Neural cell (in vitro differentiated cells): ENCODE measurements at regions not wholly inside any gene's neighbourhood (a gene's known extent, or its start where the extent isn't known, plus 50 kb on each side); places are given as distances from the start of the nearest gene placed in this dataset.

Source experiments
- H2AFZ ChIP-seq: fragments of 200-600, 300-800 bp; sonication (generic), shearing (Covaris generic); 2 replicates; pipeline ENCODE4 v1.6.0; 2014; ENCODE audit warnings: low read depth, mild to moderate bottlenecking, antibody characterized with exemption, low read length, moderate library complexity
- H3F3A ChIP-seq: fragments of 200-600 bp; shearing (Covaris generic); 2 replicates; pipeline ENCODE4 v1.6.1; 2016; ENCODE audit warnings: mild to moderate bottlenecking, moderate library complexity, mixed read lengths, antibody characterized with exemption, low read length; ENCODE audit not compliant: insufficient read depth, poor library complexity, severe bottlenecking
- H3K27ac ChIP-seq: fragments of 200-600, 300-800 bp; sonication (generic), shearing (Covaris generic); 2 replicates; pipeline ENCODE4 v1.5.1; 2014; ENCODE audit warnings: mild to moderate bottlenecking, low read length, moderate library complexity
- H3K27me3 ChIP-seq: fragments of 300-800, 200-600 bp; sonication (generic), shearing (Covaris generic); 2 replicates; pipeline ENCODE4 v1.6.0; 2014; ENCODE audit warnings: mild to moderate bottlenecking, low read depth, low read length, moderate library complexity; ENCODE audit not compliant: insufficient read depth
- H3K36me3 ChIP-seq: fragments of 300-800, 200-600 bp; sonication (generic), shearing (Covaris generic); 2 replicates; pipeline ENCODE4 v1.5.1; 2014; ENCODE audit warnings: mild to moderate bottlenecking, antibody characterized with exemption, low read length, moderate library complexity; ENCODE audit not compliant: insufficient read depth
- H3K4me2 ChIP-seq: fragments of 300-800, 200-600 bp; sonication (generic), shearing (Covaris generic); 2 replicates; pipeline ENCODE4 v1.6.0; 2014; ENCODE audit warnings: mild to moderate bottlenecking, low read length
- H3K4me3 ChIP-seq: fragments of 300-800, 200-600 bp; sonication (generic), shearing (Covaris generic); 2 replicates; pipeline ENCODE4 v1.5.1; 2014; ENCODE audit warnings: mild to moderate bottlenecking, low read length, moderate library complexity
- H3K79me2 ChIP-seq: fragments of 200-600 bp; shearing (Covaris generic); replicated peaks from 2 replicates; pipeline ENCODE4 v1.6.0; 2014; ENCODE audit warnings: mild to moderate bottlenecking, low read length, moderate library complexity; ENCODE audit not compliant: insufficient read depth
- H3K9ac ChIP-seq: fragments of 300-800, 200-600 bp; sonication (generic), shearing (Covaris generic); 2 replicates; pipeline ENCODE4 v1.6.1; 2016; ENCODE audit warnings: mild to moderate bottlenecking, low read length, mixed read lengths
- H3K9me2 ChIP-seq: fragments of 200-600 bp; shearing (Covaris generic); 2 replicates; pipeline ENCODE4 v1.6.1; 2016; ENCODE audit warnings: mild to moderate bottlenecking, low read length, mixed read lengths; ENCODE audit not compliant: insufficient read depth
- H3K9me3 ChIP-seq: fragments of 200-600, 300-800 bp; sonication (generic), shearing (Covaris generic); 2 replicates; pipeline ENCODE4 v1.6.1; 2016; ENCODE audit warnings: mild to moderate bottlenecking, mixed run types, low read length, moderate library complexity, mixed read lengths
- H4K20me1 ChIP-seq: fragments of 200-600 bp; shearing (Covaris generic); 2 replicates; pipeline ENCODE4 v1.6.1; 2016; ENCODE audit warnings: mild to moderate bottlenecking, mixed run types; ENCODE audit not compliant: insufficient read depth
- CTCF ChIP-seq: fragments of 450-650 bp; IDR thresholded peaks from 2 replicates; pipeline ENCODE4 v1.5.1; 2014; ENCODE audit warnings: antibody characterized with exemption, mild to moderate bottlenecking, moderate library complexity; ENCODE audit not compliant: poor library complexity, severe bottlenecking
- EP300 ChIP-seq: fragments of 450-650 bp; conservative IDR thresholded peaks from 2 replicates; pipeline ENCODE4 v1.6.1; 2014; ENCODE audit warnings: antibody characterized with exemption, mild to moderate bottlenecking, moderate library complexity; ENCODE audit not compliant: poor library complexity, severe bottlenecking
- EZH2 ChIP-seq: fragments of 200-600, 300-800 bp; shearing (Covaris generic), sonication (generic); IDR thresholded peaks from 2 replicates; pipeline ENCODE4 v1.6.1; 2014; ENCODE audit warnings: antibody characterized with exemption, low read length, borderline replicate concordance, mild to moderate bottlenecking; ENCODE audit not compliant: insufficient read depth, poor library complexity, severe bottlenecking
- MXI1 ChIP-seq: fragments of 450-650 bp; conservative IDR thresholded peaks from 2 replicates; pipeline ENCODE4 v1.6.1; 2014; ENCODE audit warnings: antibody characterized with exemption, mild to moderate bottlenecking; ENCODE audit not compliant: poor library complexity, severe bottlenecking
- POLR2AphosphoS5 ChIP-seq: IDR thresholded peaks from 2 replicates; pipeline ENCODE4 v1.6.1; 2012
- RAD21 ChIP-seq: fragments of 450-650 bp; conservative IDR thresholded peaks from 2 replicates; pipeline ENCODE4 v1.6.1; 2014; ENCODE audit warnings: antibody characterized with exemption, mild to moderate bottlenecking, moderate library complexity
- REST ChIP-seq: IDR thresholded peaks from 2 replicates; pipeline ENCODE4 v1.6.1; 2012; ENCODE audit warnings: borderline replicate concordance
- SMC3 ChIP-seq: fragments of 450-650 bp; conservative IDR thresholded peaks from 2 replicates; pipeline ENCODE4 v1.6.1; 2014; ENCODE audit warnings: antibody characterized with exemption, mild to moderate bottlenecking, moderate library complexity; ENCODE audit not compliant: poor library complexity
- TAF1 ChIP-seq: IDR thresholded peaks from 2 replicates; pipeline ENCODE4 v1.6.1; 2012; ENCODE audit warnings: low read depth

GRCh38 chr4:142909908-142910307, 63.8 kb upstream of the INPP4B start:
- TF ChIP-seq SMC3, result no peak
- TF ChIP-seq EZH2, result no peak
- TF ChIP-seq EP300, result no peak
- TF ChIP-seq RAD21, result no peak
- no peak for TF ChIP-seq TAF1
- TF ChIP-seq REST, result no peak
- no peak for TF ChIP-seq POLR2AphosphoS5
- TF ChIP-seq MXI1, result no peak
- no peak for TF ChIP-seq CTCF
- Histone ChIP-seq H3K79me2 (no peaks in the 10 kb centered on the region), H3K36me3 (no peaks in the 10 kb centered on the region), H3K27ac (no peak overlapping the region), H3F3A (no peaks in the 10 kb centered on the region), H2AFZ (no peak overlapping the region), H3K27me3 (no peaks in the 10 kb centered on the region), H3K4me3 (no peak overlapping the region), H3K9me2 (no peaks in the 10 kb centered on the region), H3K9ac (no peak overlapping the region), H4K20me1 (no peaks in the 10 kb centered on the region), H3K9me3 (no peaks in the 10 kb centered on the region), H3K4me2 (no peak overlapping the region)

- Histone ChIP-seq H2AFZ (no peak overlapping the region), H3K27me3 (no peaks in the 10 kb centered on the region), H3K36me3 (no peaks in the 10 kb centered on the region), H3K9me2 (no peaks in the 10 kb centered on the region), H4K20me1 (no peaks in the 10 kb centered on the region), H3K4me2 (no peak overlapping the region), H3K79me2 (no peaks in the 10 kb centered on the region), H3K9ac (no peak overlapping the region), H3K27ac (no peak overlapping the region), H3K9me3 (no peaks in the 10 kb centered on the region), H3K4me3 (no peak overlapping the region), H3F3A (no peaks in the 10 kb centered on the region)
- TF ChIP-seq CTCF (no peak), MXI1 (no peak), EZH2 (no peak), POLR2AphosphoS5 (no peak), RAD21 (no peak), TAF1 (no peak), REST (no peak), EP300 (no peak), SMC3 (no peak)
These were observed 66.9 kb upstream of the INPP4B start for GRCh38 chr4:142913034-142913433.
